ENCODE measurements at regions not wholly inside any gene's neighbourhood (a gene's known extent, or its start where the extent isn't known, plus 50 kb on each side); places are given as distances from the start of the nearest gene placed in this dataset.

DNA sequence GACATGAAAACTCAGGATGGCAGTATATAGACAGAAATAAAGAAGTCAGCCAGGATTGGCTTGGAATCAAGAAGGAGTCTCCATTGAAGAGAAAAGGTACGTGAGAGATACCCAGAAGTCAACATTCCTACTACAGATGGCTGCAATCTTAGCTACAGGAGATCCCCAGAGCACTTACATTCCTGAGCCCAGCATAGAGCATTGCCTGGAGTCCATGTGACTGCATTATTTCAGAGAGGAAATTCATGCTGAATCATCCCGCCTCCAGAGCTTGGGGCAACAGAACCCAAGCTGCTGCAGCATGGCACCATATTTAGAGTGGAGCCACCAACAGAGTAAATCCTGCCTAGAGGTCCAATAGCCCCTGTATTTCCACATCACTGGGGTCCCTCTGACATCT lies 125.0 kb upstream of the GRIK2 start:
- TF ChIP-seq, protein P1, sequence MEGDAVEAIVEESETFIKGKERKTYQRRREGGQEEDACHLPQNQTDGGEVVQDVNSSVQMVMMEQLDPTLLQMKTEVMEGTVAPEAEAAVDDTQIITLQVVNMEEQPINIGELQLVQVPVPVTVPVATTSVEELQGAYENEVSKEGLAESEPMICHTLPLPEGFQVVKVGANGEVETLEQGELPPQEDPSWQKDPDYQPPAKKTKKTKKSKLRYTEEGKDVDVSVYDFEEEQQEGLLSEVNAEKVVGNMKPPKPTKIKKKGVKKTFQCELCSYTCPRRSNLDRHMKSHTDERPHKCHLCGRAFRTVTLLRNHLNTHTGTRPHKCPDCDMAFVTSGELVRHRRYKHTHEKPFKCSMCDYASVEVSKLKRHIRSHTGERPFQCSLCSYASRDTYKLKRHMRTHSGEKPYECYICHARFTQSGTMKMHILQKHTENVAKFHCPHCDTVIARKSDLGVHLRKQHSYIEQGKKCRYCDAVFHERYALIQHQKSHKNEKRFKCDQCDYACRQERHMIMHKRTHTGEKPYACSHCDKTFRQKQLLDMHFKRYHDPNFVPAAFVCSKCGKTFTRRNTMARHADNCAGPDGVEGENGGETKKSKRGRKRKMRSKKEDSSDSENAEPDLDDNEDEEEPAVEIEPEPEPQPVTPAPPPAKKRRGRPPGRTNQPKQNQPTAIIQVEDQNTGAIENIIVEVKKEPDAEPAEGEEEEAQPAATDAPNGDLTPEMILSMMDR (IDR thresholded peaks at IDR 0.05; ENCODE audit: insufficient read depth, low read length, severe bottlenecking), result no peak
- Histone ChIP-seq H3K4me3 (ENCODE audit: low read depth, low read length) (no peak overlapping the region), H3K36me3 (ENCODE audit: control insufficient read depth, insufficient read depth, low read length) (no peaks in the 10 kb centered on the region), H3K27me3 (ENCODE audit: control insufficient read depth, insufficient read depth, low read length) (no peaks in the 10 kb centered on the region)
- FAIRE-seq, result no peak
- peak; percentile 39 for DNase-seq (ENCODE audit: low read depth)

DNA sequence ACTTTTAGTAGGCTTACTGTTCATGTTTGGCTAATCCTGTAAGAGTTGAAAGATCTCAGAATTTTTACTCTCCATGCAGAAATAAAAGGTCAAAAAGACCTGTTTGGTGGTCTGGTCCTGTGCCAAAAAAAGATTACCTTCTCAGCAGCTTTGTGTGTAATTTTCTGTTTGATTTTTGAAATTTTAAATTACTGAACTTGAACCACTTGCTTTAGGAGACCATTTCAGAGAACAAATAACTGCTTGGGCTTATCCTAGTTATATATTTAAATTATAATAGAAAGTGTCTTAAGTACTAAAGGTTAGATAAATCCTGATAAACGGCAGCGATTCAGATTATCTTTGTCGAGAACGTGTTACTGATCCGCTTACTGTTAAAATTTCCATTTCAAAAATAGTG lies 118.3 kb upstream of the GRIK2 start:
- Histone ChIP-seq H3K36me3 (ENCODE audit: control insufficient read depth, insufficient read depth, low read length) (no peaks in the 10 kb centered on the region), H3K27me3 (ENCODE audit: control insufficient read depth, insufficient read depth, low read length) (no peaks in the 10 kb centered on the region), H3K4me3 (ENCODE audit: low read depth, low read length) (no peak overlapping the region)
- TF ChIP-seq, protein P1 (IDR thresholded peaks at IDR 0.05; ENCODE audit: insufficient read depth, low read length, severe bottlenecking), result no peak
- no peak for FAIRE-seq
- no peak for DNase-seq (ENCODE audit: low read depth)

DNA sequence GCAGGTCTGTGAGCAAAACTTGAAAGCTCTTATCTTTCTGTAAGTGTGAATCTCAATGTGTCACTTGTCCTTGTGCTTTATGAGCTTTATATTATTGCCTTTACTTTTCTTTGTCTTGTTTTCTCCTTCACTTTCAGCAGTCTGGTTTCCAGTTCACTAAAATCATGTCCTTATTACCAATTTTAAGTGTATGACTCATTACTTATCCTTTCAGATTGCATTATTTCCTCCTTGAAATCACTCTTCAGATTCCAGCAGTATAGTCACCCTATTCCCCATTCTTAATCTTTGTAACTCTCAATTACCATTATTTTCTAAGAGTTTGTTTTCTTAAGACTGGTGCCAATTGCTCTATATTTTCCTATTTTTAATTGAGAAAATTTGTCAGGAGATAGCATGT lies 117.4 kb upstream of the GRIK2 start:
- H3K36me3 ChIP-seq (ENCODE audit: control insufficient read depth, insufficient read depth, low read length), result no peaks in the 10 kb centered on the region
- FAIRE-seq (no peak), DNase-seq (ENCODE audit: low read depth) (peak; percentile 46)
- H3K27me3 ChIP-seq (ENCODE audit: control insufficient read depth, insufficient read depth, low read length), result no peaks in the 10 kb centered on the region
- TF ChIP-seq, protein P1 (IDR thresholded peaks at IDR 0.05; ENCODE audit: insufficient read depth, low read length, severe bottlenecking), result no peak
- no peak overlapping the region for H3K4me3 ChIP-seq (ENCODE audit: low read depth, low read length)

DNA sequence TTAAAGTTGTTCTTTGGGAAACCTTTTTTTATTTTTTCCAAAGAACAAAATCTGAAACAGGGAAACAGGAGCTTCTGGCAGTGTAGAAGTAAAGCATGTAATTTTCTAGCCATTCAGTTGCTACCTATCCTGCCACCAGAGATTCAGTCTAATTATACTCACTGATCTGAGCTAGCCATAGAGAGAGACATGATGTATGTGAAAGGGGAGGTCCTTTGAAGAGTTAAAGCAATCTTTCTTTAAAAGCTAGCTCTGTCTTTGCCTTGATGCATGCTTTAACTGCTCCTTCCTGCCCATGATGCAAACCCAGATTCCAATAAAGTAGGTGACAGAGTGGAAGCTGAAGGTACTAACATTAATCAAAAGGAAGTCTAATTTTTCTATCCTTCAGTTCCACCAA lies 114.1 kb upstream of the GRIK2 start:
- no peaks in the 10 kb centered on the region for H3K27me3 ChIP-seq (ENCODE audit: control insufficient read depth, insufficient read depth, low read length)
- H3K36me3 ChIP-seq (ENCODE audit: control insufficient read depth, insufficient read depth, low read length), result no peaks in the 10 kb centered on the region
- TF ChIP-seq, protein P1 (IDR thresholded peaks at IDR 0.05; ENCODE audit: insufficient read depth, low read length, severe bottlenecking), result no peak
- no peak overlapping the region for H3K4me3 ChIP-seq (ENCODE audit: low read depth, low read length)
- DNase-seq (ENCODE audit: low read depth) (no peak), FAIRE-seq (no peak)

DNA sequence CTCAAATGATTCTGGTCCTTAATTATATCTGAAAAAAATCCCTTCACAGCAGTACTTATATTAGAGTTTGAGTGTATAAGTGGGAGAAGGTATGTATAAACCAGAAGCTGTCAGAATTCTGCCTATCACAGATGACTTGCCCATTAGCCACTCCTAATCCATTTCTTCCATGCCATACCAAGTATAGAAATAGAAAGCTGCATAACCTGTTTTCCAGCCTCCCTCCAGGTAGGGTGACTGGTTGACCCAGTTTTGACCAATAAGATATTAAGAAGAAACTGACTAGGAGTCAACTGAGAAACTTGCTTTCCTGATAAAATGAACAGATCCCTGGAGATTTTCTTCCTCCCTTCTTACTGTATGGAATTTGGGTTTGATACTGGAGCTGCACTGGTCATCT lies 112.2 kb upstream of the GRIK2 start:
- TF ChIP-seq, protein P1 (IDR thresholded peaks at IDR 0.05; ENCODE audit: insufficient read depth, low read length, severe bottlenecking), result no peak
- DNase-seq (ENCODE audit: low read depth), result peak; percentile 74

DNA sequence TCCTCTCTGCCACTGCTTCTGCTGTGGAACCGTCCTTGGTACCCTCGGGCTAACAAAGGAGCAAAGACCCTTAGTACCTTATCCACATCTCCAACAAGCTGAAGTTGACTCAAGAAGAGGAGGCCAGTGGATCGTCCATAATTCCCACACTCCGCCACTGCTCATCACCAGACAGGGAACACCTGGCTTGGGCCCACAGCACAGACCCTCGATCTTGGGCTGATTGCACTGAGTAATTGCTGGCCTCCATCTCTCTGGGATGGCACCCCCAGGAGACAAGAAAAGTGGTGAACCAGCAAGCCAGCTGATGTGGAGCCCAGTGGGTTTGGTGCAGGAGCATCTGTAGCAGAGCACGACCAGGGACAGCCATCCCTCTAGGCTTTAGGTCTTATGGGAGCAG lies 109.4 kb upstream of the GRIK2 start:
- TF ChIP-seq, protein P1 (IDR thresholded peaks at IDR 0.05; ENCODE audit: insufficient read depth, low read length, severe bottlenecking), result no peak
- Histone ChIP-seq H3K36me3 (ENCODE audit: control insufficient read depth, insufficient read depth, low read length) (no peaks in the 10 kb centered on the region), H3K27me3 (ENCODE audit: control insufficient read depth, insufficient read depth, low read length) (no peaks in the 10 kb centered on the region), H3K4me3 (ENCODE audit: low read depth, low read length) (no peak overlapping the region)
- DNase-seq (ENCODE audit: low read depth) (no peak), FAIRE-seq (no peak)

More for the DNA sequence above, 112.2 kb upstream of the GRIK2 start:
- H3K27me3 ChIP-seq (ENCODE audit: control insufficient read depth, insufficient read depth, low read length), result no peaks in the 10 kb centered on the region
- H3K36me3 ChIP-seq (ENCODE audit: control insufficient read depth, insufficient read depth, low read length), result no peaks in the 10 kb centered on the region
- no peak overlapping the region for H3K4me3 ChIP-seq (ENCODE audit: low read depth, low read length)
- no peak for FAIRE-seq
